Activated CD4-positive, alpha-beta T cell treated with anti-CD3 and anti-CD28 coated beads, Interleukin-2, amount 50 U/mL, for 1 hour (primary cell): ENCODE measurements at regions not wholly inside any gene's neighbourhood (a gene's known extent, or its start where the extent isn't known, plus 50 kb on each side); places are given as distances from the start of the nearest gene placed in this dataset.
"Not testable (repeated sequence)": the region's sequence is repeated elsewhere in the genome, so short reads cannot be mapped to it uniquely, and the experiment has no call there.

Source experiments
- DNase-seq: peaks from one replicate; pipeline ENCODE4 v3.0.0-alpha.2; 2020

DNA sequence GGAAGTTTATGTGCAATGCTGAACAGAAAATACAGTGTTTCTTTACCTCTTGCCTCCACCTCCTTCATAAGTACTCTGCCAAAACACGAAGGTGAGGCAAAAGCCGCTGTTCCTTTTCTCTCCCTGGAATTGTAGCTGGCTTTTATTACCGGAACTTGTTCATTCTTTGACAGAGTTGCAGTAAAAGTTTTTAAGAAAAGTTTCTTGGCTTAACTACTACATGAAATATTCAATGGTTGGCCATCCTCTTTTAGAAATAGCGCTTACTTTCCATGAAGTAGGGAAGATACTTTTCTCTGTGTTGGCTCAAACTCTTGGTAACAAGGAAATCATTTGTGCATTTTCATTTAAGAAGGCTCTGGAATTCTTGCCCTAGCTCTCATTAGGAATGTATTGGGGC lies 950.7 kb upstream of the FANCL start:
- DNase-seq: no peak

DNA sequence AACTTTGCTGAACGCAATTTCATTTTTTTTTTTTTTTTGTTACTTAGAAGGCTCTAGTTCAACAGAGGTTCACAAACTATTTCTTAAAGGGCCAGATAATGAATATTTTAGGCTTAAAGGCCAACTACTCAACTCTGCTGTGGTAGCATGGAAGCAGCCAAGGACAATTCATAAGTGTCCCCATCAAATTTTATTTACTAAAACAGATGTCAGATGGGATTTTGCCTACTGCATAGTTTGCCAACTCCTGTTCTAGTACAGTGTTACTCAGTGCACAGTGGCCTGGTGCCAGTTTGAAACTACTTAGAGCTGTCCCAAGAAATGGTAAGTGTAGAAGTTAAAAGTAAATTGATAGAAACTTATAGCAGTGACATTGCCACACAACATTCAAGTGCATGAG lies 949.4 kb upstream of the FANCL start:
- DNase-seq: no peak

DNA sequence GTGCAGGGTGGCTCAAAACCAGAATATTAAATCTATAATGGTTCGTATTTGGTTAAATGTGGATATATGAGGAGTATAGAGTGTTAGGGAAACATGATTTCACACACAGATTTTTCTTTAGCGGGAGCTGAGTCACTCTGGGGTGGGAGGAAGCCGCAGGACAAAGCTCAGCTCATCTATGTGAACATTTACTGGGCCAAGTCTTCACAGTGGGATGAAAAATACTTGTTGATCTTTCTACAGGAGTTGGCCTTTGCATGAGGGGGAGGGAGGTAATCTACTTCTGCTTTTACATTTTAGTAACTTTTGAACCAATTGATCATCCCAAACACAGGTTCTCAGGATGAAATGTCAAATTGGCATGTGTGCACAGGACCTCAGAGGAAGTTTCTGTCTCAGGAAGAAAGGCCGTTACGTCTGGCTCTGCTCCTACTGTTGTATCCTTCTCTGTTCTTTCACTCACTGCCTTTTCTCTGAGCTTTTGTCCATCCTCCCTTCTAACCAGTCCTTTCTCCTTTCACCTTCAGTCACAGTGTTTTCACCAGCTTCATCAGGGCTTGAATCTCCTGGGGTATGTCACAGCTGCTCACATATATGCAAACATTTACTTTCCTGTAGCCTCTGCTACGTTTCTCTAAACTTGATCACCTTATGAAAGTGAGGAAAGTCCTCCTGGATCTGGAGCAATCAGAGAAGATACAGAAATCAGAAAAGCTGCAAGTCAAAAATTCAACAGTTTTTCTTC lies 943.3 kb upstream of the FANCL start:
- DNase-seq: no peak

DNA sequence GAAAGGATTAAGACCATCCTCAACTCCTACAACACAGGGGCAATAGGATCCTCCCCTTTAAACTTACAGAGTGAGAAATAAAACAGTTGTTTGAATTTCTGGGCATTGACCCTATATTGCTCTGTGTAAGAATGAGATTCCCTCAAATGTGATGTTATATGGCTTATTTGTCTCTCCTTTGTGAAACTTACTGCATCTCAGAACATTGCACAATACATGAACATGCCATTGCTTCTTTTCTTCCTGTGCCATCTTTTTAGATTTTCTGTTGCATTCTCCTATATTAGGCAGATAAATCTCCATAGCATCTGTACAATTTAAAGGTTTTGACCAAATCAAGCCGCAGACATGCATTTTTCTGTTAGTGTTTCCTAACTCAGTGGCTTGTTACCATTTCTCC lies 941.9 kb upstream of the FANCL start:
- DNase-seq: no peak

GRCh38 chr2:59182249-59182648 lies 941.1 kb upstream of the FANCL start:
- no peak for DNase-seq

- no peak for DNase-seq
These were observed 940.2 kb upstream of the FANCL start for GRCh38 chr2:59181347-59181746.

GRCh38 chr2:59180621-59181020 lies 939.5 kb upstream of the FANCL start:
- DNase-seq: no peak

GRCh38 chr2:59180111-59180510 lies 939.0 kb upstream of the FANCL start:
- no peak for DNase-seq

- no peak for DNase-seq
These were observed 936.6 kb upstream of the FANCL start for GRCh38 chr2:59177748-59178147.

DNA sequence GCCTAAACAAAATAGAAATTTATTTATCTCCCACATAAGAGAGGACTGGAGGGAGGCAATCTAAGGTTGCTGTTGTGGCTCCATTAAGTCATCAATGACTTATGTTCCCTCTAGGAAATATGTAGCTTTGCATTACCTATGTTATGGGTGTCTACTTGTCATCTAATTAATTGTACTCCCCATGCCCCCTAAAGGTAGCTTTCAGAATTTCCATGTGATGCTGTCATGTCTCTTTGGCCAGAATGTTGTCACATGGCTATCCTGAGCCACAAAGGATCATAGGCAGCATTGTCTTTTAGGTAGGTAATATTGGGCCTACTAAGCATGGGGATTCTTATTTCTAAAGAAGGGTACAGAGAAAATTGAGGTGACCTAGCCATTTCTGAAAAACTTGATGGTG lies 935.6 kb upstream of the FANCL start:
- DNase-seq: no peak

GRCh38 chr2:59174536-59175243 lies 933.6 kb upstream of the FANCL start:
- no peak for DNase-seq

GRCh38 chr2:59173325-59173724 lies 932.2 kb upstream of the FANCL start:
- no peak for DNase-seq

GRCh38 chr2:59171019-59171418 lies 929.9 kb upstream of the FANCL start:
- no peak for DNase-seq

- no peak for DNase-seq
These were observed 927.6 kb upstream of the FANCL start for GRCh38 chr2:59168766-59169165.

DNA sequence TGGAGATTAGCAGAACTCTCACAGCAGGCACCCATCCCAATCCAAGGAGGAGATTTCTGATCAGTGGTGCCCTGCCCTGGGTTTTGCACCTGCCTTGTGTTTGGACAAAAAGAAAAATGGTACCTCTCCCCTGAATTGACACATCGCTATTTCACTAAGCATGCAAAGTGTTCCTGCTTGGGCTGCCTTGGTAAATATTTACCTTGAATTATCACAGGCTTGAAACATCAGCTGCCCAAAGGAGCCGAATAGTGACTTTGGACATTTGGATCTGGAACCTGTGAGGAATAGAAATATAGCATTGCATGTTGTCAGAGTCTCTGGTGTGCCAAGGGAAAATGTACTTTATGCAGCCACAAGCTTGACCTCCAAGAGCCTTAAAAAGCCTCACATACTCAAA lies 926.4 kb upstream of the FANCL start:
- no peak for DNase-seq

GRCh38 chr2:59157908-59158307 lies 916.8 kb upstream of the FANCL start:
- not testable (repeated sequence) for DNase-seq

DNA sequence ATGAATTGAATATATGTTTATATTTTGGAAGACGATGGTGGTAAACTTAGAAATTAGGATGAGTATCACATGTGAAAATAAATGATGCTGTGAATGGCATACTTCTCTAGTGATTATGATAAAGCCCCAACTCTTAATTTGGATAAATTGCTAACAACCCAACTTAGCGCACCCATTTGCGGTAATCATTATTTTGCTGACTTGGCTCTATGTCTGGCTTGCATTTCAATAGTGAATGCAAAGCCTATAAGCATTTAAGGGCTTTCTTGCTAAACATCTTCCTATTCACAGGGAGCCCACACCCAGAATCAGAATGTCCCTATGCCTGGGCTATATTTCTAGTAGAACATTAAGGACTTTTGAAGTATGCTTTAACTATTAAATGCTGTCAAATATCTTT lies 910.7 kb upstream of the FANCL start:
- DNase-seq: no peak

GRCh38 chr2:59150217-59150849 lies 909.2 kb upstream of the FANCL start:
- DNase-seq: no peak

GRCh38 chr2:59149271-59149670 lies 908.1 kb upstream of the FANCL start:
- no peak for DNase-seq

GRCh38 chr2:59112258-59112657 lies 871.1 kb upstream of the FANCL start:
- DNase-seq: no peak

GRCh38 chr2:59096973-59097372 lies 855.8 kb upstream of the FANCL start:
- no peak for DNase-seq

- no peak for DNase-seq
These were observed 852.4 kb upstream of the FANCL start for GRCh38 chr2:59093571-59093970.

GRCh38 chr2:59084326-59084725 lies 843.2 kb upstream of the FANCL start:
- DNase-seq: no peak
